Mucosa of gallbladder (tissue), 1 donor: ENCODE measurements at regions not wholly inside any gene's neighbourhood (a gene's known extent, or its start where the extent isn't known, plus 50 kb on each side); places are given as distances from the start of the nearest gene placed in this dataset.

ENCODE experiments used
- DNase-seq: peaks from one replicate; pipeline ENCODE4 v3.0.0-alpha.2; 2020; ENCODE audit warnings: low spot score
- donor health status: DM: no; HTN: no; CAD: no.

DNA sequence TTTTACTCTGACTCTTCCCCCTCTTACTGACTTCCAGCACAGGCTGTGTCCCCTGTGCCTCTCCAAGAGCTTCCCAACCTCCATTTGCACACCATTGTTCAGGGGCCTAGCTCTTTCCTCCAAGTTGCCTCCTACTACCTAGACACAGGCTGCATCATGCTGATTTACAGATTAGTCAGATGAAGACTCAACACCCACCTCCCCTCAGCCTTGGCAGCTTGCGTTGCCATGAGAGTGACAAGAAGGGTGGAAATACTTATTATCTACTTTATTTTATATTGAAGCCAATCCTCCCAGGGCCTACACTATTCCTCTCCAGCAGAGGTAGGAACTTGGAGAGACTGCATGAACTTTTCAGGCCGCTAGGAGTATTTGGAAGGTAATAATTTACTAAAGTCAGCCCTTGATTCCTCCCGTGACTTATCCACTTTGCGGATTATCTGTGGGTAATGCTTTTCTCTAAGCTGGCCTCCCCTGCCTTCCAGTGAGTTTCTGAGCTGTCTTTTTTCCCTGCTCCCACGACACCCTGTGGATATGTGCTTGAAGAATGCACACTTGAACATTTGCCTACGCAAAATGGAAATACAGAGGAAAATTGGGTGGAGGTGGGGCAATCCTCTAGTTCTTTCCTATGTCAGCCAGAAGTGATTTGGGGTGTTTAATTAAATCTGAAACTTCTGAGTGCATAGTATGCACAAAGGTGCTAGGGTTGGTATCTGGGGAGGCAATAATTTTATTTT is 74.1 kb upstream of the TMEM164 start:
- DNase-seq = no peak

DNA sequence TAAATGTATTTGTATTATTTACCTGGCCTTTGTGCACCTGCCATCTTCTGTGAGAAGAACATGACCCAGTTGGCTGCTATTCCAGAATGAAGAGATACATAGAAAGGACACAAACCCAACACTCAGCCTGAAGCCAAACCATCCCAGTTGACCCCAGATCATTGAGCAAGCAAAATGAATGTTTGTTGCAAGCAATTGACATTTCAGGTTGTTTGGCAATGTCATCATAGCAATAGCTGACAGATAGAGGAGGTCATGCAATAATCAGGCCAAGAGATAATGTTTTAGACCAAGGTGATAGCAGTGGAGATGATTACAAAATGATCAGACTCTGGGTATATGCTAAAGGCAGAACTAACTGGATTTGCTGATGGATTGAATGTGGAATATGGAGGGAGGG is 71.2 kb upstream of the TMEM164 start:
- no peak for DNase-seq

DNA sequence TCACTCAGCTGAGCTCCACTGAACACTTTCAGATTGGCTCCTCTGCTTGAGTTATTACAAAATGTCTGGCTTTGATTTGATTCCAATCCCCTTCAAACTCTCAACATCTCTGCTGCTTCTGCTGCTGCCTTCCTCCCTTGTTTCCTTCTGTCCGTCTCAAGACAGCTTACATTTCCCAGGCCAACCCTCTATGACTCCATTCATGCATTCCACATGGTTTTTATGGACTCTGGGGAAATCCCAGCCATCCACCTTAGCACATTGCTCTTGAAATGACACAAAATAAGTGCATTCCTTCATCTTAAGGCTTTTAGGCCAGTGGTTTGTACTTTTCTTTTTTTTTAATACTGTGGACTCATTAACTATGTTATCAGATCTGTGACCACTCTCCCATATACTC is 68.5 kb upstream of the TMEM164 start:
- DNase-seq = no peak

DNA sequence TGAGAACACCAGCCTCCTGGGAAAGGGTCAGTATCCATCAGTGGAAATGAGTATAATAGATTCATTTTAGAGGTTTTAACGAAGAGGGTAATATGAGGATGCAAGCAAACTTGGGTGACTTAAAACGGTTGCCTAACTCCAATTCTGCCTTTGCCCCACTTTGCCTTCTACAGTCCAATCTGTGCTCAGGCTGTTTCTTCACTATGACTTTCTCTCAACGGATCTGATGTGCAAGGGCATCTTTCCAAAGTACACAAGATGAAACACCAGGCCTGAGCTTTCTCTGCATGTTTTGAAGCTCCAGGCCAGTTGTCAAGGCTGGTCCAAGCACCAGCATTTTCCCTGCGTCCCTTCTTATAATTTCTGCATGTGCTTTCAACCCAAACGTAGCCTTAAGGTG is 68.0 kb upstream of the TMEM164 start:
- DNase-seq = no peak

DNA sequence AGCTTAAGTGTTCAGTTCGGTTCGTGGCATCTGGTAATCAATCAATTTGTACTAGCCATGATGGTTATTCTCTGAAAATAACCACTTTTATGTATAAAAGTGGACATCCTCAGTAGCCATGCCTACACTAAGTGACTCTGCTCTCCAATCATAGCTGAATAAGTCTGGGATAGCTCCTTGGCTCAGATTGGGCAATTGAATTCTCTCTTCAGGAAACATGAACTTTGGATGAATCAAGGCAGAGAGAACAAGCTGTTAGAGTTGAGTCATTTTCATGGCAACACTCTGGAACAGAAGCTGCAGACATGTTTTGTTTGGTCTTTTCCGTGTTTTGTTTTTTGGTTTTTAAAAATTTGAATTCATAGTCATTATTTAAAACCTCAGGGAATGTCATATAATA is 66.8 kb upstream of the TMEM164 start:
- DNase-seq = no peak

DNA sequence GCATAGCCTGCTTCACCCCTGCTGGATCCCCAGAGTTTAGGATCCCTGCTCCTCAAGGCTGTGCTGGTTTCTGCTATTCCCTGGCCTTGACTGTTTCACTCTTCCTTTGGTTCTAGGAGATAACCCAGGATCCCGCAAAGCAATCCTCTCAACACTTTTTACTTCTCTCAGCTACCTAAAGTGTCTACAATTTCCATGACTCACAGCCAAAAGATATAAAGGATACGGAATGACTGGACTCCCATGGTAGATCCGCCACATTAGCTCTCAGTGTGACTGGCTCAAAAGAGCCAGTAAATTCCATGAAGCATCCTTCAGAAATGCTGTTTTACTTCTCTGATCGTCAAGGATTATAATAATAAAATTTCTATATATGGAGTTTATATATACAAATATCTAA is 66.3 kb upstream of the TMEM164 start:
- DNase-seq = no peak

DNA sequence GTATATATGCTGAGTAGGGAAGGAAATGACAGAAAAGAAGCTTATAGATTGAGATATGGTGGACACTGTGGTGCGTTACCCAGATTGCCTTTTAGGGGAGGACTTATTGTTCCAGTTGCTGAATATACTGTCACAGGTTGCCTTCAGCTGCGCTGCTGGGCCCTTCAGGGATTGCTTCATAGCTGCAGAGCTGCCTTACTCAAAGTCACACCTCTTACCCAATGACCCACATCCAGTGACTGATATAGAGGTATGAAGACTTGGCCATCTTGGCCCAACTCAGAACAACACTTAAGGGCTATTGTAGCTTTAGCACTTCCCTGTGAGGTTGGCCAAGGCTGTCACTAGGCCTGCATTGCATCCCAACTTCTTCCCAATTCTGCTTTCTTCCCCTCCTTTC is 63.4 kb upstream of the TMEM164 start:
- no peak for DNase-seq

DNA sequence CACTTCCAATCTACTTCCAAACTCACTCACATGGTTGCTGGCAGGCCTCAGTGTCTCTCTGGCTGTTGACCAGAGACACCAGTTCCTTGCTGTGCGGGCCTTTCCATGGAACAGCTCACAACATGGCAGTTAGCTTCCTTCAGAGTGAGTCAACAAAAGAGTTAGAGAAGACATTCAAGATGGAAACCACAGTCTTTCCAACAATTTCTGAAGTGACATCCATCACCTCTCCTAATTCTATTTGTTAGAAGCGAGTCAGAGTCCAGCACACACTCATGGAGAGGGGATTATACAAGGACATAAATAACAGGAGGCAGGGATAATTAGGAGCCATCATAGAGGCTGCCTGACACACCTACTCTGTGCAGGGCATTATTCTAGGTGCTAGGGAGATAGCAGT is 62.5 kb upstream of the TMEM164 start:
- DNase-seq = no peak

DNA sequence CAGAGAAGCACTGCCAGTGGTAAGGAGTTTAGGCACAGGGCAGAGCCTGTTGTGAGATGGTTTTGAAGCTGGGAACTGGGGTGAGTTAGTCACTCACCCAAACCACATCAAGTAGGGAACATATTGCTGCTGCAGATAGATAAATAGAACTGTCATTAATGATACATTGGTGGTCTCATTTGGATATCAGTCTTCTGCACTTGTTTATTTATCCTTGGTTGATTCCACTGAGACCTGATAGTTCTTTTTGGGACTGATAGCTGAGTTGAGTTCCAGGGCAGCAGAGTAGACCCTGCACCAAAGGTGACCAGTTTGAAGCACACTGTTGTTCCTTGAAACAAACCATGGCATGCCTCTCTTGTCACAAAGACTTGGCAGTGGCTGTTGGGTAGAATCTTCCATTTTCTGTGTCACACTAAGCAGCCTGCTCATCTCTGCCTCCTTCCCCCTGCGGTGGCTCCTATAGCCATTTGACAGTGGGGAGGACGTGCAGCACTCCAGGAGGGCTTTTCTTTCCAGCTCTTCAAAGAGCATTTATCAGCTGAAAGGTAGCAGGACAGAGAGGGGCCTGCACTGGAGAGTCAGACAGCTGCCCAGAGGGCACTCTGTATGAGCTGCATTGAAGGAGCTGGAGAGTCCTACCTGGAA is 59.7 kb upstream of the TMEM164 start:
- no peak for DNase-seq

DNA sequence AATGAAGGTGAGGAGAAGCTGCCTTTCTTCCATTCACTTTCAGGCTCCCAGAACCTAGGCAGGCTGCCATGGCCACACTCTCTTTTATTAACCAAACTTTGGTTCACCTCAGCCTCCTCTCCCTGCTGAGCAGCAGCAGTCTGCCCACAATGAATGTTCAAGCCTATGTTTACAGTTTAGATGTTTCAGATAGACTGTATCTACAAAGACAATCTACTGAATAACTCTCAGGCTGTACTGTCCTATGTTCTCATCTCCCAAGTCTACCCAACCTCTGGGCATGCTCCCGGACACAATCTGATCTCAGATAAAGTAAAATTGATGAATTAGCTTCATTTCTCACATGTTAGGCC is 59.2 kb upstream of the TMEM164 start:
- DNase-seq = no peak

DNA sequence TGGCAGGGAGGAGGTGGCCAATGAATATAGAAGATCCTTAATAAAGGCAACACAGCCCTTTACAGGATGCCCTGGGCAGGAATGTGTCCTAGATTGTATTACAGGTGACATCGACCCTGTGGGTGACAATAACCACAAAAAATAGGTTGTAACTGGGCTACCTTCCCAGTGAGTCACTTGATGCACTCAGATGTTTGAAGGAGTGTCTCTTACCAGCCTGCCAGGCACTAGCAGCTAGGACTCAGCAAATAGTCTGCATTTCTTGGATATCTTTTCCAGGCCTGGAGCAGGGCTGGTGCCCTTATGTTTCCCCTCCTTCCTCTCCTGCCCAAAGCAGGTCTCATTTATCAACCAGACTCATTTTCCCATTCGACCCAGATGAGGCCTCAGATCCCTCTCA is 50.9 kb upstream of the TMEM164 start:
- peak; percentile 35 for DNase-seq

DNA sequence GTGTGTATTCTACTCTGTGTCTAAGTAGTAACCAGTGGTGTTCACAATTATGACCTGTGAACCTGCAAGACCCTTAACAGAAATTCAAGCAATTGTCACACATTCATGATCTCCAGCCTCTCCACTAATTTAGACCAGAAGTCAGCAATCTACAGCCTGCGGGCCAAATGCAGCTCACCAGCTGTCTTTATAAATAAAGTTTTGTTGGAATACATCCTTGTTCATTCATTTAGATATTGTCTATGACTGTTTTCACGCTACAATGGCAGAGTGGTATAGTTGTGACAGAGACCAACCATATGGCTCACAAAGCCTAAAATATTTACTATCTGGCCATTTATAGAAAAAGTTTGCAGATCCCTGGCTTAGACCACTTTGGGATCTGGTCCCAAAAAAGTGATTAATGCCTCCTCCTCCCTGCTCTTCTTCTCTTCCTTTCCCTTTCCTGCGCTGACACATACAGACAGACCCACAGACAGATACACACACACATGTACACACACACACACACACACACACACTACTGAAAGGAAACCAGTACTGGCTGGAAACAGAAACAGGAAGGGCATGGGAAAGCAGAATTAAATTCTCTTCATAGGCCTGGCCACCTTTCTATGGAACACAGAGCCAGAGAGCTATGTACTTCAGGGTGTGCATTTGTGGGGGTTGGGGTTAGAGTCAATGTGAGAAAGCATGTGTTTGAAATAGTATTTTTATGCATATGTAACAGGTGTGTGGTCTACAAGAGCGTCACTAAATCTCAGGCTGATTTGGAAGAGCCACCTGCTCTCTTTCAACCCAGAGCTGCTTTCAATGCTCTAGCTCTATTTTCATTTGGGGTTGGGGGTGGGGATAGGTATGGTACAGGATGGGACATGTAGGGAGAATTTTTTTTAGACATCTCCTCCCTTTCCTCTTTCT is 49.7 kb upstream of the TMEM164 start:
- no peak for DNase-seq
